GM12865 (cell line): ENCODE measurements at regions not wholly inside any gene's neighbourhood (a gene's known extent, or its start where the extent isn't known, plus 50 kb on each side); places are given as distances from the start of the nearest gene placed in this dataset.

Source experiments
- DNase-seq: peaks from one replicate; pipeline ENCODE4 v3.0.0; 2010; ENCODE audit warnings: low read depth
- H3K4me3 ChIP-seq: 2 replicates; pipeline ENCODE4 v1.5.1; 2011; ENCODE audit warnings: mild to moderate bottlenecking, low read depth, low read length, control low read depth
- CTCF ChIP-seq: IDR thresholded peaks from 2 replicates; pipeline ENCODE4 v1.5.1; 2011; ENCODE audit warnings: low read length, control low read depth, low read depth, inconsistent platforms; ENCODE audit not compliant: insufficient read depth; ENCODE audit errors: missing control alignments

- no peak overlapping the region for H3K4me3 ChIP-seq
- DNase-seq: no peak
- TF ChIP-seq CTCF: no peak
These were observed 422.8 kb upstream of the ZEB2 start for GRCh38 chr2:144942516-144943256.

- no peak for DNase-seq
- no peak overlapping the region for H3K4me3 ChIP-seq
- no peak for TF ChIP-seq CTCF
These were observed 422.0 kb upstream of the ZEB2 start for GRCh38 chr2:144941743-144942488.

GRCh38 chr2:144939590-144939989 lies 419.7 kb upstream of the ZEB2 start:
- no peak for DNase-seq
- H3K4me3 ChIP-seq: no peak overlapping the region
- no peak for TF ChIP-seq CTCF

GRCh38 chr2:144937910-144938709 lies 418.2 kb upstream of the ZEB2 start:
- H3K4me3 ChIP-seq: no peak overlapping the region
- DNase-seq: no peak
- TF ChIP-seq CTCF: no peak

GRCh38 chr2:144937066-144937465 lies 417.1 kb upstream of the ZEB2 start:
- no peak for DNase-seq

GRCh38 chr2:144936442-144936841 lies 416.5 kb upstream of the ZEB2 start:
- TF ChIP-seq CTCF: no peak
- no peak overlapping the region for H3K4me3 ChIP-seq
- no peak for DNase-seq

More at GRCh38 chr2:144937066-144937465, 417.1 kb upstream of the ZEB2 start:
- TF ChIP-seq CTCF: no peak
- no peak overlapping the region for H3K4me3 ChIP-seq
